HUES6 (cell line): ENCODE measurements at regions not wholly inside any gene's neighbourhood (a gene's known extent, or its start where the extent isn't known, plus 50 kb on each side); places are given as distances from the start of the nearest gene placed in this dataset.

ENCODE experiments used
- H3K27ac ChIP-seq: 2 replicates; pipeline ENCODE4 v1.7.0; 2013; ENCODE audit warnings: low read depth, mild to moderate bottlenecking, low read length, inconsistent platforms
- H3K27me3 ChIP-seq: 2 replicates; pipeline ENCODE4 v1.6.1; 2013; ENCODE audit warnings: low read length; ENCODE audit not compliant: control insufficient read depth, insufficient read depth
- H3K36me3 ChIP-seq: 2 replicates; pipeline ENCODE4 v1.6.1; 2013; ENCODE audit warnings: low read length; ENCODE audit not compliant: control insufficient read depth, insufficient read depth
- H3K4me1 ChIP-seq: 2 replicates; pipeline ENCODE4 v1.6.1; 2013; ENCODE audit warnings: low read length; ENCODE audit not compliant: control insufficient read depth, insufficient read depth
- H3K4me3 ChIP-seq: 2 replicates; pipeline ENCODE4 v1.5.1; 2013; ENCODE audit warnings: low read depth, low read length
- H3K9ac ChIP-seq: one replicate; pipeline ENCODE4 v1.6.1; 2013; ENCODE audit warnings: mild to moderate bottlenecking, low read length
- H3K9me3 ChIP-seq: 2 replicates; pipeline ENCODE4 v1.6.1; 2013; ENCODE audit warnings: low read depth, low read length; ENCODE audit not compliant: control insufficient read depth, insufficient read depth

DNA sequence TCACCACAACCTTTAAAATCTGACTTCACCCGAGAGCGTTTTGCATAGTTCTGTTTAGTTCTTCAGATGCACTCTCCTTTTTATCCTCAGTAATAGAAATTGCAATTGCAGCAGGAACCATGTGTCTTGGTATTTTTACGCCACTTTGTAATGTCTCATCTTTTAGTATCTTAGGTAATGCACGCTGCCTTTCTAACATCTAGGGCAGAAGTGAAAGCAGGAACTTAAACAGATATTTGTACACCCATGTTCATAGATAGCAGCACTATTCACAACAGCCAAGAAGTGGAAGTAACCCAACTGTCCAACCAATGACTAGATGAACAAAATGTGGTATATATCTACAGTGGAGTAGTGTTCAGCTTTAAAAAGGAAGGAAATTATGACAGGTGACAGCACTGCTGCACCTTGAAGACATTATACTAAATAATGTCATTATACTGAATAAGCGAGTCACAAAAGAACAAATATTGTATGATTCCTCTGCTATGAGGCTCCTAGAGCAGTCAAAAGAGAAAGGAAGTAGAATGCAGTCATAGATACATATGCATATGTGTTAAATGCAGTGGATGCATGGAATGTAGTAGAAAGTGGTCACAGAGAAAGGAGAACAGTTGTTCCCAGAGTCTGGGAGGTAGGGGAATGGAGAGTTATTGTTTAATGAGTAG, 105.9 kb upstream of the GJB6 start:
- Histone ChIP-seq H3K4me3 (no peak overlapping the region), H3K4me1 (peaks cover 11% of the 10 kb centered on the region), H3K36me3 (no peaks in the 10 kb centered on the region), H3K27me3 (no peaks in the 10 kb centered on the region), H3K9ac (no peak overlapping the region), H3K27ac (no peak overlapping the region), H3K9me3 (no peaks in the 10 kb centered on the region)

DNA sequence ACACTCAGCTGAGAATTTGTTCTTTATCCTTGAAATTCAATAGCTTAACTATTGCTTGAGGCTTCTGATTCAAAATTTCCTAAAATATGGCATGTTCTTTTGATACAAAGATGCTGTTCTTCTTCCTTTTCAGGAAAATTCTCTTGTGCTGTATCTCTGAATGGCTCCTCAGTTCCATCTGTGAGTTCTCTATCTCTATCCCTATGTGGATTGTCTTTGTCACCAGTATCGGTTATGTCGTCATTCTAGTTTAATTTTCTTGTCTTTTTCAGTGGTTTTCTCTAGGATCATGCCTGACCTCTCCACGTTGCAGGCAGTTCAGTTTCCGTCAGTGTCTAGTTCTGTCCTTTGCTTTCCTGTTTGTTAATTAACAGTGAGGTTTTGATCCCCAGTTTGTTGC, 104.6 kb upstream of the GJB6 start:
- no peaks in the 10 kb centered on the region for H3K36me3 ChIP-seq
- no peak overlapping the region for H3K4me3 ChIP-seq
- H3K4me1 ChIP-seq, result peaks cover 19% of the 10 kb centered on the region
- H3K9ac ChIP-seq, result no peak overlapping the region
- H3K27ac ChIP-seq, result no peak overlapping the region
- H3K9me3 ChIP-seq, result no peaks in the 10 kb centered on the region
- H3K27me3 ChIP-seq, result no peaks in the 10 kb centered on the region

DNA sequence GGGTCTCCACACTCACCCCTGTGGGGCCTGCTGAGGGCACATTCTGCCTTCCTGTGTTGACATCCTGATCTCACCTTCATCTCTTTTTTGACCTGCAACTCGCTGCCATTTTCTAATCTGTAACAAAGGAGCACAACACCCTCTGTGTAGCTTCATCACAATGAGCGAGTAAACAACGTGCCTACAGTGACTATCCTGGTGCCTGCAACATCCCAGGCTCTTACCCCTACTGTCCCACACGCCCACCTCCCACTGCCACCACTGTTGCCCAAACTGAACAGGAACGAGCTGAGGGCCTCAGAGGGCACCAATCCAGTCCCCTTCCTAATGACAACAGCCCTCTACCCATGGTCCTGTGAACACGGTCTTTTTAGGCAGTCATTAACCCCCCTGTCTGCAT, 102.2 kb upstream of the GJB6 start:
- Histone ChIP-seq H3K4me3 (no peak overlapping the region), H3K36me3 (no peaks in the 10 kb centered on the region), H3K9ac (no peak overlapping the region), H3K9me3 (no peaks in the 10 kb centered on the region), H3K4me1 (peaks cover 11% of the 10 kb centered on the region), H3K27me3 (no peaks in the 10 kb centered on the region), H3K27ac (no peak overlapping the region)

DNA sequence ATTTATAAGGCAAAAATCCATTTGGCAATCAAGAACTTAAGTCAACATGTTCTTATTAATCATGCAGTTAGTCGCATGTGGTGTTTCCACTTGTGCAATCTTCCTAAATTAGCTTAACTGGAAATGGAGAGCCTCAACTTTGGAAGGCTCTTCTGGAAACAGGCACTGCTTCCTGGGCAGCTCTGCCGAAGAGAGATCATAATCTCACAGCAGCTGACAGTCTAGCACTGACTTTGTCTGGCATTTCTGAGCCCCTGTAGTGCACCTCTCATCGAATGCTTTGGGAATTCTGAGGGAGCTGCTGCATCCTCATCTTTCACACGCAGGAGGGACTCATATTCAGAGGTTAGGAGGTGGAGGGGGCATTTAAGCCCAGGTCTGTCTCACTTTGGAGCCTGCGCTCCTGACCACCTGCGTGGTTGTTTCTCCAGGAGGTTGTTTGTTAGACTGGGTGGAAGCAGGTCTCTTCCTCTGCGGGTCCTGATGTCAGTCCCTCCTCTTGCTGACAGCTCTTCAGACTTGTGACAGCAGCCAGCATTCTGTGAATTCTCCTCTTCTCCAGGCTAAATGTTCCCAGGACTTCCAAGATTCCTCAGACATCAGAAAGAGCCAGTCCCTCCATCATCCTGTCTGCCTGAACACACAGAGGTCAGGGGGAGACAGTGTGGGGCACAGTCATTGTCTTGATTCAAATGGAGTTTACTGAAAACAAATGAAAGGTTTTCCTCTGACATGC, 100.4 kb upstream of the GJB6 start:
- Histone ChIP-seq H3K27me3 (no peaks in the 10 kb centered on the region), H3K4me3 (no peak overlapping the region)

DNA sequence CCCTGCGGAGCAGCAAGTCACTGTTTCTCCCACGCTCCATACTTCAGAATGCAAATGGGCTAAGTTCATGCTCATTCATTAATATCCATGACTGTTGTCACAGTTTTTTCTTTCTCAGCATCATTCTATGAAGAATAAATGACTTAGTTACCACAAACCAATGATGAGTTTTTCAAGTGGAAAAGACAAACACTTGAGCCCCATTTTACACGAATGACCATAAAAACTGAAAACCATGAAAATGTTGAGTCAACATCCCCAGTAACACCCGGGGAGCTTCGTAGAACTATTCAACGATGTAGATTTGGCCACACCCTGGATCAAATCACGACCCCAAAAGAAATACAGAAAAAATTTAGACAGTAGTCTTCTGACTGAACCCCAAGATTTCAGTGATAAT, 99.8 kb upstream of the GJB6 start:
- H3K9ac ChIP-seq, result no peak overlapping the region
- peaks cover 11% of the 10 kb centered on the region for H3K4me1 ChIP-seq
- H3K4me3 ChIP-seq, result no peak overlapping the region

More for the DNA sequence above, 100.4 kb upstream of the GJB6 start:
- peaks cover 11% of the 10 kb centered on the region for H3K4me1 ChIP-seq
- H3K27ac ChIP-seq, result no peak overlapping the region
- no peak overlapping the region for H3K9ac ChIP-seq
- no peaks in the 10 kb centered on the region for H3K36me3 ChIP-seq
- no peaks in the 10 kb centered on the region for H3K9me3 ChIP-seq

DNA sequence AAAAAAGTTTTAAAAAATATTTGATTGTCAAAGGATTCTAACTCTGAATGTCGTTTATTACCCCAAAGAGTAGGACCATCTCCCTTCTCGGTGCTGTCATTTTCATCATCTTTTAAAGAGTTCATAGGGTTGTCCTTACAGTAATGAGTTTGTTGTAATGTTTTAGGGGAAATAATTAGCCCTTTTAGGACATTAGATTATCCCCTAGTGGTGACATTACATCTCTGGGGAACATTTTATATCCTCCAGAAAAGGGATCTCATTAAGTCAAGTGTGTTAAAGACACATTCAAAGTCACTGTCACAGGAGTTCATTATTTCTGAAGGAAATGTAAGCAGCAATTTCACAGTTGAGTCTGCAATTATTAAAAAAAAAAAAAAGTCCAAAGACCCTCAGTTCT, 99.3 kb upstream of the GJB6 start:
- H3K4me3 ChIP-seq, result no peak overlapping the region
- no peak overlapping the region for H3K27ac ChIP-seq
- H3K36me3 ChIP-seq, result no peaks in the 10 kb centered on the region
- H3K27me3 ChIP-seq, result no peaks in the 10 kb centered on the region
- H3K9me3 ChIP-seq, result no peaks in the 10 kb centered on the region; the same call in 1 of the 2 replicates
- no peak overlapping the region for H3K9ac ChIP-seq
- peaks cover 11% of the 10 kb centered on the region for H3K4me1 ChIP-seq

More for the DNA sequence above, 99.8 kb upstream of the GJB6 start:
- H3K36me3 ChIP-seq, result no peaks in the 10 kb centered on the region
- H3K27me3 ChIP-seq, result no peaks in the 10 kb centered on the region
- no peak overlapping the region for H3K27ac ChIP-seq
- no peaks in the 10 kb centered on the region for H3K9me3 ChIP-seq

DNA sequence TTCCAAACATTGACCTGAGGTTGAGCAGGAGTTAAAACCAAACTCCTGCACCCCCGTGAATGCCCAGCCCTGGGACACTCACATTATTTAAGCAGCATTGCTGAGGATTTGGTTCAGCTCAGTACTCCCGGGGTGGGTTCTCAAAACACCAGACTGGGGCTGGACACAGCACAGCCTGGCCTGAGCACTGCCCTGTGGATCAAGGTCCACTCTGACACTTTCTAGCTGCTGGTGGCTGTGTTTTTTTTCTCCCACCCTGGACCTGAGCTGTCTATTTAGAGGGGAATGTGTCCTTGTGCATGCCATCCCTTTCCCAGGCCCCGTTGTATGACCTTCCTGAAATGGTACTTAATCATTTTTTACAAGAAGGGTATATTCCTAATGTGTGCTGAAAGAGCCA, 94.7 kb upstream of the GJB6 start:
- Histone ChIP-seq H3K4me3 (no peak overlapping the region), H3K36me3 (no peaks in the 10 kb centered on the region), H3K4me1 (0 out of 2 replicates have a peak, but pooled peaks cover 2% of the 10 kb centered on the region), H3K9ac (no peak overlapping the region), H3K27ac (no peak overlapping the region), H3K27me3 (no peaks in the 10 kb centered on the region), H3K9me3 (peaks cover 17% of the 10 kb centered on the region)

DNA sequence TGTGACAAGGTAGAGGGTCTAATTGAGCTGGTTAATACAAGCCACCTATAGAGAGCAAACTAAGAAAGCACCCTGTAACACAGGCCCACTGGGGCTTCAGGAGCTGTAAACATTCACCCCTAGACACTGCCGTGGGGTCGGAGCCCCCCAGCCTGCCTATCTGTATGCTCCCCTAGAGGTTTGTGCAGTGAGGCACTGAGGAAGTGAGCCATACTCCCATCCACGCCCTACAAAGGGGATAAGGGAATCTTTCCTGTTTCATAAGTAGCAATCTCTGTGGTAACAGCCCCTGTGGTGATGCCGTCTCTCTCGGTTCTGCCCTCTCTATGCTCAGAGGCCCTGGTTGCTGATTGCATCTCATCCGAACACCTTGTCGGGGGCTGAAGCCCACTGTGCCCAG, 94.2 kb upstream of the GJB6 start:
- H3K27ac ChIP-seq, result no peak overlapping the region
- no peak overlapping the region for H3K9ac ChIP-seq
- H3K27me3 ChIP-seq, result no peaks in the 10 kb centered on the region
- H3K9me3 ChIP-seq, result peaks cover 17% of the 10 kb centered on the region
- H3K4me1 ChIP-seq, result no peaks in the 10 kb centered on the region
- H3K4me3 ChIP-seq, result no peak overlapping the region
- H3K36me3 ChIP-seq, result no peaks in the 10 kb centered on the region

DNA sequence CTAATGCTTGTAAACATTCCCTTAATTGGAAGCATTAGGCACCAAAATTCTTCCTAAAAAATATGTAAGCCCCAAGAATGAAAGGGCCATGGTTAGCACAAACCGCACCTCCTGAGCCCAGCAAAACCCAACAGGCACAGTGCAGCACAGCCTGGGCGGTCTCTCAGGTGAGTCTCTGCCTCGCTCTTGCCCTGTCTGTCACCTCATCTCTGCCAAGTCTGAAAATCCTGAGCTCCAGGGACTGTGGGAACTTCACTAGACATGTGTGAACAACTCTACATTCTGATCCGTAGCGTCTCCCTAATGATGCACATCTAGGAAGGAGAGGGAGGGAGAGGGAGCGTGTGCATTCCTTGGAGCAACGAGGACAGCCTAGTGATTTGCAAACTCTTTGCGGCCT, 88.8 kb upstream of the GJB6 start:
- H3K36me3 ChIP-seq, result no peaks in the 10 kb centered on the region
- H3K9ac ChIP-seq, result no peak overlapping the region
- no peak overlapping the region for H3K4me3 ChIP-seq
- no peaks in the 10 kb centered on the region for H3K27me3 ChIP-seq
- no peaks in the 10 kb centered on the region for H3K4me1 ChIP-seq
- peaks cover 15% of the 10 kb centered on the region for H3K9me3 ChIP-seq
- H3K27ac ChIP-seq, result no peak overlapping the region

DNA sequence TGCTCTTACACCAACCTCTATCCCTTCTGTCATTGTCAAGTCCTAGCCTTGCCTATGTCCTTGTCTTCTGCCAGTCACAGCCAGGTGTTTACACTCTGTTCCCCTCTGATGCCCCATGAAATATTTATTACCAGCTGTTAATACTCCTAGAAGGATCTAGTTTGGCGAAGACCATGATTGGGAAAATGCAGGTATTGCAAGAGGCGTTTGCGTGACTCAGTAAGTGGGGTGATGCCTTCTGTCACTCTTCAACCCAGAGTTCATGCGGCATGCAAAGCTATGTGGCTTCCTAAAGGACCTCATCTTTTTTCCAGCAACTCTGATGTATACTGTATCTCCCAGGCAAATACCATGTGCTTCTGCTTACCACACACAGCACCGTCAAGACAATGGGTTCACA, 81.8 kb upstream of the GJB6 start:
- H3K4me1 ChIP-seq, result no peaks in the 10 kb centered on the region
- no peak overlapping the region for H3K9ac ChIP-seq
- no peak overlapping the region for H3K4me3 ChIP-seq
- H3K9me3 ChIP-seq, result no peaks in the 10 kb centered on the region
- H3K36me3 ChIP-seq, result no peaks in the 10 kb centered on the region
- no peak overlapping the region for H3K27ac ChIP-seq
- H3K27me3 ChIP-seq, result no peaks in the 10 kb centered on the region

DNA sequence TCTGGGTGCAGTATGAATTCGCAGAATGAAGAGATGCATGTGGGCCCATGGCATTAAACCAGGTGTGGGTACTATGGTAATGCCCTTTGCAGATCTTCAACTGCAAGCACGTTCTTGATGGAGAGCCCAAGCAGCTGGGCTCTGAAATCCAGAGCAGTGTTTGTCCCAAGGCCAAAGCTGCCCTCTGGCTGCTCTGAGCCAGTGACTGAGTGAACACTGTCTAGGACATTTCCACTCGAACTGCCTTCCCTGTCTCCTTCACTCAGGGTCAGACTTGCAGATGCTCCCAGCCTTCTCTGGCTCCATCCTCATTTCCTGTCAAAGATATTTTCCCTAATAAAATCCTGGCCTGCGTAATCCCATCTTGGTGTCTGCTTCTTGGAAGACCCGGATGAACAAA, 80.2 kb upstream of the GJB6 start:
- H3K4me1 ChIP-seq, result no peaks in the 10 kb centered on the region
- H3K9me3 ChIP-seq, result 0 out of 2 replicates have a peak, but pooled peaks cover 6% of the 10 kb centered on the region
- H3K4me3 ChIP-seq, result no peak overlapping the region
- no peak overlapping the region for H3K27ac ChIP-seq
- H3K9ac ChIP-seq, result no peak overlapping the region
- H3K36me3 ChIP-seq, result no peaks in the 10 kb centered on the region
- no peaks in the 10 kb centered on the region for H3K27me3 ChIP-seq
